ENCODE measurements at regions not wholly inside any gene's neighbourhood (a gene's known extent, or its start where the extent isn't known, plus 50 kb on each side); places are given as distances from the start of the nearest gene placed in this dataset.
A peak's percentile ranks its signal among the peaks of the same experiment; 100 is the strongest.

DNA sequence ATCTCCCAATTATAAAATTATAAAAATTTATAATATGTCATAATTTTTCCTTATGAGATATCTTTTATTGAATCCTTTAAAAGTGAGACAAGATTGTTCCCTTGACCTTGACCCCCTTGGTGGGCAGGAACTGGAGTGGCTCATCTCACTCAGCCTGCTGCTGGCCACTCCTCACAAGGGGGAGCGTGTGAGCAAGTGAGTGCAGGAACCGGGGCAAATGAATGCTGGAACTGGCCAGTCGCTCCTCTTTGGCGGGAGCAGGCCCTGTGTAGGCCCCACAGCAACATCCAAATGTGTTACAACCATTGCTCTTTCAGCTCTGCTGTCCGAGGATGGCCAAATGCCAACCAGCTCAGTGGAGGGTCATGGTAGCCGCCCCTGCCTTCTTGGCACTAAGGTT, 178.8 kb downstream of the ETNK1 start:
- POLR2A ChIA-PET: no interaction called here
- WGBS (ENCODE audit: missing lambda C conversion rate): 63% methylated on average over 6 of the region's 6 CpGs
- no peak for FAIRE-seq
- Histone ChIP-seq H3K4me3 (no peak overlapping the region), H3K27ac (no peak overlapping the region), H3K9me3 (no peaks in the 10 kb centered on the region), H3K4me2 (no peak overlapping the region), H3K4me1 (no peaks in the 10 kb centered on the region)
- peak in 1 of 2 experiments; percentile 15 for DNase-seq (ENCODE audit: low read depth in 1 of 2, low spot score in 1 of 2)
- TF ChIP-seq MAFK (IDR thresholded peaks at IDR 0.05; ENCODE audit: partially characterized antibody): no peak
- no peak for TF ChIP-seq SREBF2 (IDR thresholded peaks at IDR 0.05)
- TF ChIP-seq, protein P1, sequence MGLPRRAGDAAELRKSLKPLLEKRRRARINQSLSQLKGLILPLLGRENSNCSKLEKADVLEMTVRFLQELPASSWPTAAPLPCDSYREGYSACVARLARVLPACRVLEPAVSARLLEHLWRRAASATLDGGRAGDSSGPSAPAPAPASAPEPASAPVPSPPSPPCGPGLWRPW (IDR thresholded peaks at IDR 0.05): no peak
- no peak for TF ChIP-seq CHD2 (IDR thresholded peaks at IDR 0.05; ENCODE audit: low read length, partially characterized antibody)
- TF ChIP-seq GATA3 (IDR thresholded peaks at IDR 0.05; ENCODE audit: borderline replicate concordance): no peak
- TF ChIP-seq EHMT2 (IDR thresholded peaks at IDR 0.05; ENCODE audit: low read depth): no peak
- no peak for TF ChIP-seq NPAS2 (CRISPR knock-in tag; IDR thresholded peaks at IDR 0.05; ENCODE audit: borderline replicate concordance)
- CTCF ChIA-PET: no interaction called here
- peak in 1 of 2 experiments; percentile 48; a peak in 1 of 6 replicates for ATAC-seq

DNA sequence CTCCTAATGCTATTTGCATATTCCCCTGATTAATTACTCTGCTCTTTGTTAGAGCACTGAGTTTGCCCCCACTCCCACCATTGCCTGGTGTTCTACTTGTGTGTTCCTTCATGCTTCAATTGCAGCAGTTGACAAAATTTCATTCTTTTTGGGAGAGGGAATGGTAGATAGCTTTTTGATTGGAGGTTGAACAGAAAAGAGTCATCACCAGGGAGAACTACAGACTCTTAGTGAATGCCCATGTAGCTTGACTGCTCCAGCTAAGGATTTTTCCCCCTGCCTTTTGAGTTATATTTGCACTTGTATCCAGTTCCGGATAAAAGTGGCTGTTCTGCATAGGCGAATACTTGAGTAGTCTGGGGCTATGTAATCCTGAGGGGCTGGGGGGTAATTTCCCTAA, 183.9 kb downstream of the ETNK1 start:
- H3K27ac ChIP-seq: no peak overlapping the region
- no peak overlapping the region for H3K4me3 ChIP-seq
- DNase-seq (ENCODE audit: low read depth in 1 of 2, low spot score in 1 of 2): no peak
- ChIA-PET CTCF (no interaction called here), POLR2A (no interaction called here)
- ATAC-seq: no peak
- no peak for TF ChIP-seq POLR2AphosphoS2 (conservative IDR thresholded peaks at IDR 0.05; ENCODE audit: low read length)
- no peaks in the 10 kb centered on the region for H3K9me3 ChIP-seq
- no peaks in the 10 kb centered on the region for H3K4me1 ChIP-seq
- no peak overlapping the region for H3K4me2 ChIP-seq
- FAIRE-seq: no peak
- 76% methylated on average over 2 of the region's 2 CpGs for WGBS (ENCODE audit: missing lambda C conversion rate)

DNA sequence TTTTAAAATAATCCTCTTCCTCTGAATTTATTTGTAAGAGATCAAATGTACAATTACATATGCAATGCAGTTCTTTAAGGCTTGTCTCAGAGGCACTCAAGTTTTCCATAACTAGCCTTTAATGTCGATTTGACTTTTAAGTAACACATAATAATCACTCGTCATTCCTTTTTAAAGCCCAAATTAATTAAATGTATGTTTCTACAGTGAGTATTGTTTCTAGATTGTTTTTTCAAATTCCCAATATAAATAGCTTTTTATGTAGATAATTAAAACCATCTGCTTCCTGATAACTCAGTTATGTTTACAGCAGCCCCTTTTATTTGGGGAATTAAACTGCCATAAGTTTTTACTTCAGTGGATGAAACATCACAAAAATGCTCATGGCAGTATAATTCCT, 185.1 kb downstream of the ETNK1 start:
- TF ChIP-seq KDM1A (IDR thresholded peaks at IDR 0.05; ENCODE audit: low read depth) (no peak), NR3C1 (IDR thresholded peaks at IDR 0.05) (no peak), MYC (IDR thresholded peaks at IDR 0.05; ENCODE audit: borderline replicate concordance, low read length) (no peak), CBX2 (IDR thresholded peaks at IDR 0.05; ENCODE audit: borderline replicate concordance, low read depth) (no peak), EHF (CRISPR knock-in tag; IDR thresholded peaks at IDR 0.05) (no peak)
- TF ChIP-seq, protein P2, sequence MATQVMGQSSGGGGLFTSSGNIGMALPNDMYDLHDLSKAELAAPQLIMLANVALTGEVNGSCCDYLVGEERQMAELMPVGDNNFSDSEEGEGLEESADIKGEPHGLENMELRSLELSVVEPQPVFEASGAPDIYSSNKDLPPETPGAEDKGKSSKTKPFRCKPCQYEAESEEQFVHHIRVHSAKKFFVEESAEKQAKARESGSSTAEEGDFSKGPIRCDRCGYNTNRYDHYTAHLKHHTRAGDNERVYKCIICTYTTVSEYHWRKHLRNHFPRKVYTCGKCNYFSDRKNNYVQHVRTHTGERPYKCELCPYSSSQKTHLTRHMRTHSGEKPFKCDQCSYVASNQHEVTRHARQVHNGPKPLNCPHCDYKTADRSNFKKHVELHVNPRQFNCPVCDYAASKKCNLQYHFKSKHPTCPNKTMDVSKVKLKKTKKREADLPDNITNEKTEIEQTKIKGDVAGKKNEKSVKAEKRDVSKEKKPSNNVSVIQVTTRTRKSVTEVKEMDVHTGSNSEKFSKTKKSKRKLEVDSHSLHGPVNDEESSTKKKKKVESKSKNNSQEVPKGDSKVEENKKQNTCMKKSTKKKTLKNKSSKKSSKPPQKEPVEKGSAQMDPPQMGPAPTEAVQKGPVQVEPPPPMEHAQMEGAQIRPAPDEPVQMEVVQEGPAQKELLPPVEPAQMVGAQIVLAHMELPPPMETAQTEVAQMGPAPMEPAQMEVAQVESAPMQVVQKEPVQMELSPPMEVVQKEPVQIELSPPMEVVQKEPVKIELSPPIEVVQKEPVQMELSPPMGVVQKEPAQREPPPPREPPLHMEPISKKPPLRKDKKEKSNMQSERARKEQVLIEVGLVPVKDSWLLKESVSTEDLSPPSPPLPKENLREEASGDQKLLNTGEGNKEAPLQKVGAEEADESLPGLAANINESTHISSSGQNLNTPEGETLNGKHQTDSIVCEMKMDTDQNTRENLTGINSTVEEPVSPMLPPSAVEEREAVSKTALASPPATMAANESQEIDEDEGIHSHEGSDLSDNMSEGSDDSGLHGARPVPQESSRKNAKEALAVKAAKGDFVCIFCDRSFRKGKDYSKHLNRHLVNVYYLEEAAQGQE (IDR thresholded peaks at IDR 0.05): no peak
- TF ChIP-seq, protein P3, sequence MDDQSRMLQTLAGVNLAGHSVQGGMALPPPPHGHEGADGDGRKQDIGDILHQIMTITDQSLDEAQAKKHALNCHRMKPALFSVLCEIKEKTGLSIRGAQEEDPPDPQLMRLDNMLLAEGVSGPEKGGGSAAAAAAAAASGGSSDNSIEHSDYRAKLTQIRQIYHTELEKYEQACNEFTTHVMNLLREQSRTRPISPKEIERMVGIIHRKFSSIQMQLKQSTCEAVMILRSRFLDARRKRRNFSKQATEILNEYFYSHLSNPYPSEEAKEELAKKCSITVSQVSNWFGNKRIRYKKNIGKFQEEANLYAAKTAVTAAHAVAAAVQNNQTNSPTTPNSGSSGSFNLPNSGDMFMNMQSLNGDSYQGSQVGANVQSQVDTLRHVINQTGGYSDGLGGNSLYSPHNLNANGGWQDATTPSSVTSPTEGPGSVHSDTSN (IDR thresholded peaks at IDR 0.05): no peak
- TF ChIP-seq, protein P4, sequence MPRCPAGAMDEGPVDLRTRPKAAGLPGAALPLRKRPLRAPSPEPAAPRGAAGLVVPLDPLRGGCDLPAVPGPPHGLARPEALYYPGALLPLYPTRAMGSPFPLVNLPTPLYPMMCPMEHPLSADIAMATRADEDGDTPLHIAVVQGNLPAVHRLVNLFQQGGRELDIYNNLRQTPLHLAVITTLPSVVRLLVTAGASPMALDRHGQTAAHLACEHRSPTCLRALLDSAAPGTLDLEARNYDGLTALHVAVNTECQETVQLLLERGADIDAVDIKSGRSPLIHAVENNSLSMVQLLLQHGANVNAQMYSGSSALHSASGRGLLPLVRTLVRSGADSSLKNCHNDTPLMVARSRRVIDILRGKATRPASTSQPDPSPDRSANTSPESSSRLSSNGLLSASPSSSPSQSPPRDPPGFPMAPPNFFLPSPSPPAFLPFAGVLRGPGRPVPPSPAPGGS (IDR thresholded peaks at IDR 0.05): no peak
- TF ChIP-seq, protein P5, sequence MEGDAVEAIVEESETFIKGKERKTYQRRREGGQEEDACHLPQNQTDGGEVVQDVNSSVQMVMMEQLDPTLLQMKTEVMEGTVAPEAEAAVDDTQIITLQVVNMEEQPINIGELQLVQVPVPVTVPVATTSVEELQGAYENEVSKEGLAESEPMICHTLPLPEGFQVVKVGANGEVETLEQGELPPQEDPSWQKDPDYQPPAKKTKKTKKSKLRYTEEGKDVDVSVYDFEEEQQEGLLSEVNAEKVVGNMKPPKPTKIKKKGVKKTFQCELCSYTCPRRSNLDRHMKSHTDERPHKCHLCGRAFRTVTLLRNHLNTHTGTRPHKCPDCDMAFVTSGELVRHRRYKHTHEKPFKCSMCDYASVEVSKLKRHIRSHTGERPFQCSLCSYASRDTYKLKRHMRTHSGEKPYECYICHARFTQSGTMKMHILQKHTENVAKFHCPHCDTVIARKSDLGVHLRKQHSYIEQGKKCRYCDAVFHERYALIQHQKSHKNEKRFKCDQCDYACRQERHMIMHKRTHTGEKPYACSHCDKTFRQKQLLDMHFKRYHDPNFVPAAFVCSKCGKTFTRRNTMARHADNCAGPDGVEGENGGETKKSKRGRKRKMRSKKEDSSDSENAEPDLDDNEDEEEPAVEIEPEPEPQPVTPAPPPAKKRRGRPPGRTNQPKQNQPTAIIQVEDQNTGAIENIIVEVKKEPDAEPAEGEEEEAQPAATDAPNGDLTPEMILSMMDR (IDR thresholded peaks at IDR 0.05): no peak
- TF ChIP-seq, protein P6, sequence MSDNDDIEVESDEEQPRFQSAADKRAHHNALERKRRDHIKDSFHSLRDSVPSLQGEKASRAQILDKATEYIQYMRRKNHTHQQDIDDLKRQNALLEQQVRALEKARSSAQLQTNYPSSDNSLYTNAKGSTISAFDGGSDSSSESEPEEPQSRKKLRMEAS (IDR thresholded peaks at IDR 0.05): no peak
- TF ChIP-seq, protein P7, sequence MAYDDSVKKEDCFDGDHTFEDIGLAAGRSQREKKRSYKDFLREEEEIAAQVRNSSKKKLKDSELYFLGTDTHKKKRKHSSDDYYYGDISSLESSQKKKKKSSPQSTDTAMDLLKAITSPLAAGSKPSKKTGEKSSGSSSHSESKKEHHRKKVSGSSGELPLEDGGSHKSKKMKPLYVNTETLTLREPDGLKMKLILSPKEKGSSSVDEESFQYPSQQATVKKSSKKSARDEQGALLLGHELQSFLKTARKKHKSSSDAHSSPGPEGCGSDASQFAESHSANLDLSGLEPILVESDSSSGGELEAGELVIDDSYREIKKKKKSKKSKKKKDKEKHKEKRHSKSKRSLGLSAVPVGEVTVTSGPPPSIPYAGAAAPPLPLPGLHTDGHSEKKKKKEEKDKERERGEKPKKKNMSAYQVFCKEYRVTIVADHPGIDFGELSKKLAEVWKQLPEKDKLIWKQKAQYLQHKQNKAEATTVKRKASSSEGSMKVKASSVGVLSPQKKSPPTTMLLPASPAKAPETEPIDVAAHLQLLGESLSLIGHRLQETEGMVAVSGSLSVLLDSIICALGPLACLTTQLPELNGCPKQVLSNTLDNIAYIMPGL (CRISPR knock-in tag; IDR thresholded peaks at IDR 0.05; ENCODE audit: borderline replicate concordance): no peak
- ATAC-seq (no peak), DNase-seq (ENCODE audit: low read depth in 1 of 2, low spot score in 1 of 2) (no peak), FAIRE-seq (no peak)
- ChIA-PET CTCF (interaction anchor here (0.6 kb wide), 1 partner anchor 601 kb away, joined by 3 read pairs; no protein-coding TSS in a partner anchor), POLR2A (no interaction called here)
- Histone ChIP-seq H3K27ac (no peak overlapping the region), H3K4me1 (no peaks in the 10 kb centered on the region), H3K4me3 (no peak overlapping the region), H3K9me3 (no peaks in the 10 kb centered on the region), H3K4me2 (no peak overlapping the region)
- WGBS (ENCODE audit: missing lambda C conversion rate): 40% methylated on average over 2 of the region's 2 CpGs

All from A549 (cell line).